Activated CD4-positive, alpha-beta T cell treated with anti-CD3 and anti-CD28 coated beads for 48 hours (primary cell): ENCODE measurements at regions not wholly inside any gene's neighbourhood (a gene's known extent, or its start where the extent isn't known, plus 50 kb on each side); places are given as distances from the start of the nearest gene placed in this dataset.

Experiments used
- DNase-seq: peaks from one replicate; pipeline ENCODE4 v3.0.0-alpha.2; 2020

GRCh38 chr2:155223781-155224406 is 525.4 kb downstream of the KCNJ3 start:
- DNase-seq, result no peak

GRCh38 chr2:155218945-155219344 is 520.5 kb downstream of the KCNJ3 start:
- no peak for DNase-seq

- no peak for DNase-seq
Observed at GRCh38 chr2:155218292-155218924, 519.9 kb downstream of the KCNJ3 start.

- DNase-seq, result no peak
Observed at GRCh38 chr2:155215037-155215707, 516.7 kb downstream of the KCNJ3 start.

- no peak for DNase-seq
Observed at GRCh38 chr2:155209696-155210450, 511.4 kb downstream of the KCNJ3 start.

GRCh38 chr2:155203178-155203577 is 504.7 kb downstream of the KCNJ3 start:
- no peak for DNase-seq

- no peak for DNase-seq
Observed at GRCh38 chr2:155200753-155201152, 502.3 kb downstream of the KCNJ3 start.

GRCh38 chr2:155190342-155190741 is 491.8 kb downstream of the KCNJ3 start:
- no peak for DNase-seq

GRCh38 chr2:155178921-155179320 is 480.4 kb downstream of the KCNJ3 start:
- DNase-seq, result no peak

- DNase-seq, result no peak
Observed at GRCh38 chr2:155176345-155176744, 477.9 kb downstream of the KCNJ3 start.

GRCh38 chr2:155169317-155169716 is 470.8 kb downstream of the KCNJ3 start:
- no peak for DNase-seq

GRCh38 chr2:155162494-155162893 is 464.0 kb downstream of the KCNJ3 start:
- DNase-seq, result no peak

GRCh38 chr2:155161314-155161713 is 462.8 kb downstream of the KCNJ3 start:
- DNase-seq, result no peak

GRCh38 chr2:155157711-155158110 is 459.2 kb downstream of the KCNJ3 start:
- no peak for DNase-seq

- no peak for DNase-seq
Observed at GRCh38 chr2:155157065-155157464, 458.6 kb downstream of the KCNJ3 start.

- no peak for DNase-seq
Observed at GRCh38 chr2:155151945-155152344, 453.4 kb downstream of the KCNJ3 start.

- no peak for DNase-seq
Observed at GRCh38 chr2:155151472-155151871, 453.0 kb downstream of the KCNJ3 start.

- no peak for DNase-seq
Observed at GRCh38 chr2:155145758-155146229, 447.3 kb downstream of the KCNJ3 start.

GRCh38 chr2:155141418-155141817 is 442.9 kb downstream of the KCNJ3 start:
- DNase-seq, result no peak

- no peak for DNase-seq
Observed at GRCh38 chr2:155125585-155126230, 427.2 kb downstream of the KCNJ3 start.

- no peak for DNase-seq
Observed at GRCh38 chr2:155115846-155116245, 417.4 kb downstream of the KCNJ3 start.

- DNase-seq, result no peak
Observed at GRCh38 chr2:155111070-155111469, 412.6 kb downstream of the KCNJ3 start.

- no peak for DNase-seq
Observed at GRCh38 chr2:155109527-155109926, 411.0 kb downstream of the KCNJ3 start.
